OCI-LY3 (cell line): ENCODE measurements at regions not wholly inside any gene's neighbourhood (a gene's known extent, or its start where the extent isn't known, plus 50 kb on each side); places are given as distances from the start of the nearest gene placed in this dataset.

Experiments
- H2AFZ ChIP-seq: fragments of 200-600, 300-600 bp; shearing (Covaris generic); 2 replicates; pipeline ENCODE4 v1.6.0; 2014; ENCODE audit warnings: antibody characterized with exemption, low read depth, low read length
- H3K27ac ChIP-seq: fragments of 200-600, 300-600 bp; sonication (generic); 2 replicates; pipeline ENCODE4 v1.5.1; 2014; ENCODE audit warnings: mild to moderate bottlenecking, low read length, moderate library complexity, mixed read lengths
- H3K27me3 ChIP-seq: fragments of 200-600, 300-600 bp; sonication (generic); 2 replicates; pipeline ENCODE4 v1.6.1; 2014; ENCODE audit warnings: low read depth, low read length, mixed read lengths
- H3K36me3 ChIP-seq: fragments of 200-600, 300-600 bp; sonication (generic); replicated peaks from 2 replicates; pipeline ENCODE3; 2014; ENCODE audit warnings: low read depth, low read length, mixed read lengths
- H3K4me1 ChIP-seq: fragments of 300-600, 200-600 bp; sonication (generic); 2 replicates; pipeline ENCODE4 v1.6.1; 2014; ENCODE audit warnings: low read length, mixed read lengths
- H3K4me2 ChIP-seq: fragments of 200-600, 300-600 bp; sonication (generic); 2 replicates; pipeline ENCODE4 v1.6.1; 2014; ENCODE audit warnings: low read length, mixed read lengths
- H3K4me3 ChIP-seq: fragments of 300-600, 200-600 bp; sonication (generic); 2 replicates; pipeline ENCODE4 v1.5.1; 2014; ENCODE audit warnings: antibody characterized with exemption, mild to moderate bottlenecking, low read length, moderate library complexity
- H3K79me2 ChIP-seq: fragments of 300-600, 200-600 bp; shearing (Covaris generic); 2 replicates; pipeline ENCODE4 v1.6.1; 2014; ENCODE audit warnings: mild to moderate bottlenecking, low read length, mixed read lengths
- H3K9ac ChIP-seq: fragments of 300-600, 200-600 bp; shearing (Covaris generic); 2 replicates; pipeline ENCODE4 v1.6.0; 2014; ENCODE audit warnings: mild to moderate bottlenecking, low read length, moderate library complexity
- H3K9me3 ChIP-seq: fragments of 200-600, 300-600 bp; shearing (Covaris generic); 2 replicates; pipeline ENCODE4 v1.6.1; 2014; ENCODE audit warnings: low read length, mixed read lengths; ENCODE audit not compliant: insufficient read depth
- H4K20me1 ChIP-seq: fragments of 200-600, 300-600 bp; sonication (generic); 2 replicates; pipeline ENCODE4 v1.6.1; 2016; ENCODE audit warnings: low read length, mixed read lengths; ENCODE audit not compliant: insufficient read depth
- EZH2phosphoT487 ChIP-seq: fragments of 200-600 bp; shearing (Covaris generic); IDR thresholded peaks from 2 replicates; pipeline ENCODE4 v1.6.1; 2018; ENCODE audit warnings: antibody characterized with exemption, mixed run types, low read depth
- TF ChIP-seq, protein P1 (sequence below): fragments of 200-600, 300-600 bp; sonication (generic); IDR thresholded peaks from 2 replicates; pipeline ENCODE4 v1.5.1; 2014; ENCODE audit warnings: antibody characterized with exemption, low read length, low read depth

DNA sequence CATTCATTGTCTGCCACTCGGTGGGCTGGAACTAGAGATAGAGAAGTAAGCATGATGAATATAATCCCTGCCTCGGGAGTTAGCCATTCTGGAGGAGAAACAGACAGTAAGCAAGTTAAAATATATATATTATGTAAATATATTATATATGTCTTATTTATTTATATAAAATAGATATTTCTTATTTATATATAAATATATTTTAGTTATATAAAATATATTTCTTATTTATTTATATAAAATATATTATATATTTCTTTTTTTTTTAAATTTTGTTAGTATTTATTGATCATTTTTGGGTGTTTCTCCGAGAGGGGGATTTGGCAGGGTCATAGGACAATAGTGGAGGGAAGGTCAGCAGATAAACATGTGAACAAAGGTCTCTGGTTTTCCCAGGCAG is 78.1 kb upstream of the TBX5 start:
- H3K27ac ChIP-seq: no peak overlapping the region
- no peaks in the 10 kb centered on the region for H4K20me1 ChIP-seq
- H3K79me2 ChIP-seq: no peaks in the 10 kb centered on the region
- no peak overlapping the region for H3K9ac ChIP-seq
- H3K4me3 ChIP-seq: no peak overlapping the region
- H3K27me3 ChIP-seq: peaks cover 6% of the 10 kb centered on the region; the same call in 1 of the 2 replicates
- H3K36me3 ChIP-seq: no peaks in the 10 kb centered on the region
- H3K4me2 ChIP-seq: no peak overlapping the region
- H3K4me1 ChIP-seq: no peaks in the 10 kb centered on the region
- no peaks in the 10 kb centered on the region for H3K9me3 ChIP-seq
- TF ChIP-seq, protein P1, sequence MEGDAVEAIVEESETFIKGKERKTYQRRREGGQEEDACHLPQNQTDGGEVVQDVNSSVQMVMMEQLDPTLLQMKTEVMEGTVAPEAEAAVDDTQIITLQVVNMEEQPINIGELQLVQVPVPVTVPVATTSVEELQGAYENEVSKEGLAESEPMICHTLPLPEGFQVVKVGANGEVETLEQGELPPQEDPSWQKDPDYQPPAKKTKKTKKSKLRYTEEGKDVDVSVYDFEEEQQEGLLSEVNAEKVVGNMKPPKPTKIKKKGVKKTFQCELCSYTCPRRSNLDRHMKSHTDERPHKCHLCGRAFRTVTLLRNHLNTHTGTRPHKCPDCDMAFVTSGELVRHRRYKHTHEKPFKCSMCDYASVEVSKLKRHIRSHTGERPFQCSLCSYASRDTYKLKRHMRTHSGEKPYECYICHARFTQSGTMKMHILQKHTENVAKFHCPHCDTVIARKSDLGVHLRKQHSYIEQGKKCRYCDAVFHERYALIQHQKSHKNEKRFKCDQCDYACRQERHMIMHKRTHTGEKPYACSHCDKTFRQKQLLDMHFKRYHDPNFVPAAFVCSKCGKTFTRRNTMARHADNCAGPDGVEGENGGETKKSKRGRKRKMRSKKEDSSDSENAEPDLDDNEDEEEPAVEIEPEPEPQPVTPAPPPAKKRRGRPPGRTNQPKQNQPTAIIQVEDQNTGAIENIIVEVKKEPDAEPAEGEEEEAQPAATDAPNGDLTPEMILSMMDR: no peak
- TF ChIP-seq EZH2phosphoT487: no peak
- H2AFZ ChIP-seq: no peak overlapping the region

DNA sequence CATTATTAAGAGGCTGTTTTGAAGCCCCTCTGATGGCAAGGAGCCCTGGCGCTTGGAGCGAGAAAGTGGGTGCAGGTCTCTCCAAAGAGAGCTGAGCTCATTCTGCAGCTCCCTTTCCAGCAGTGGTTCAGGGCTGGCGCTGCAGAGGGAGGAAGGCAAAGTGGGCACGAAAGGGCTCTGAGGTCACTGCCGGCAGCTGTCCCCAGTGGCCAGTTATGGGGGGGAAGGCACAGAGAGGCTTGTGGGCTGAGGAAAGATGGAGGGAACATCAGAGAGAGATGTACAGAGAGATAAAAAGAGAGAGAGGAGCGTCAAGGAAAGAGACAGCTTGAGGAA is 75.2 kb upstream of the TBX5 start:
- Histone ChIP-seq H3K79me2 (no peaks in the 10 kb centered on the region), H3K27ac (no peak overlapping the region), H4K20me1 (no peaks in the 10 kb centered on the region), H3K36me3 (no peaks in the 10 kb centered on the region), H3K4me1 (no peaks in the 10 kb centered on the region), H3K9ac (no peak overlapping the region), H3K4me3 (no peak overlapping the region), H2AFZ (no peak overlapping the region), H3K9me3 (no peaks in the 10 kb centered on the region), H3K27me3 (peaks cover 12% of the 10 kb centered on the region; the same call in 1 of the 2 replicates), H3K4me2 (no peak overlapping the region)
- TF ChIP-seq EZH2phosphoT487: no peak
- TF ChIP-seq, protein P1: no peak

DNA sequence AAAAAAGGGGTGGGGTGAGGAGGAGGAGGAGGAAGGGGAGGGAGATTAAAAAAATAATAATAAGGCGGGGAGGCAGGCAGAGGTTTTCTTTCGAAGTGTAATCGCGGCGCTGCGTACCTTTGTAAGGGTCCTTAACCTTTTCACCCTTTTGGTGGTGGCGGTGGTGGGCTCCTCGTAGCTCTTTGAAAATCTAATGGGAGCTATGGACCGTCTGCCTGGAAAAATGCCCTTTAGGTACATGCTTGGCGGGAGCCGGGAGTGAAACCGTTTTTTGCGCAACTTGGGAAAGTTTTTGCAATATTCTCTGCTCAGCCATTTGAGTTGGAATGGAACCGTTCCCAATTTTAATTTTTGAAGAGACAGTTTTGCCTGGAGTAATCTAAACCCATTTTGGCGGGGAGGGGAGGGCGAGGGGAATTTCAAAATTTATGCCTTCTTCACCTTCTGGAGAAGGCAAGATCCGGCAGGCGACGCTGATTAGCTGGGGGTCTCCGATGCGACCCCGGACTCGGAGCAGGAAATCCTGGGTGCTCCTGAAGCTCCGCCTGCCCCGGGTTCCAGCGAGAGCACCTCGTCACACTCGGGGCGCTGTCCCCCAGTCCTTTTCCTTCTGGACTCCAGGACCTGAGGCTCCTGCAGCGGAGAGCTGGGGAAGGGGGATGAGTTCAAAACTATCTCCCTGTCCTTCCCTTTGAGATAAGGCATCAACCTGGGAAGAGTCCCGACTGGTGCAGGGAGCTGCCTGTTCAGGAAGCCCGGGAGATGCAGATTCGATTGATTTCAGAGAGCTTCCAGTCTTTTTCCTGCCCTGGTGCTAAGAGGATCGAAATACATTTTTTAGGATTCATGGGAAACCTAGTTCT is 74.6 kb upstream of the TBX5 start:
- no peaks in the 10 kb centered on the region for H4K20me1 ChIP-seq
- no peaks in the 10 kb centered on the region for H3K79me2 ChIP-seq
- H3K4me1 ChIP-seq: no peaks in the 10 kb centered on the region
- no peak overlapping the region for H3K27ac ChIP-seq
- no peak overlapping the region for H3K4me3 ChIP-seq
- peaks cover 12% of the 10 kb centered on the region; the same call in 1 of the 2 replicates for H3K27me3 ChIP-seq
- no peaks in the 10 kb centered on the region for H3K9me3 ChIP-seq
- H3K4me2 ChIP-seq: no peak overlapping the region
- no peak overlapping the region for H2AFZ ChIP-seq
- H3K9ac ChIP-seq: no peak overlapping the region
- TF ChIP-seq, protein P1: no peak
- TF ChIP-seq EZH2phosphoT487: no peak
- H3K36me3 ChIP-seq: no peaks in the 10 kb centered on the region

DNA sequence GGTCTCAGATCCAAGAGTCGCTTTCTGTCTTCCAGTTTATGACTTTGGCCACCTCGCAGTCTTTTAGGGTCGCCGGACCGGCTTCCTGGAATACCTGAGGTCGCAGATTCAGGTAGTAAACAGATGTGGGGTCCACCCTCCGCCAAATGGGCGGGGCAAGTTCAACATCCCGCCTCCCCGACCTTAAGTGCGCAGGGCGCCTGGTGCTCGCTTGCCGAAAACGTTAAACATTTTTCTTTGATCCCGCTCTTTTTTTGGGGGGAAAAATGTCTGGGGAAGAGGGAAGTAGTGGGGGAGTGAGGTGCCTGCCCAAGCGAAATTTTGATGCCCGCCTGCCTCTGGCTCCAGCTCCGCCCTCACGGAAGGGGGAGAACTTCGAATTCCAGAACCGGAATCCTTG is 73.9 kb upstream of the TBX5 start:
- Histone ChIP-seq H3K27ac (no peak overlapping the region), H3K4me1 (no peaks in the 10 kb centered on the region), H3K79me2 (no peaks in the 10 kb centered on the region), H4K20me1 (no peaks in the 10 kb centered on the region), H2AFZ (no peak overlapping the region), H3K9ac (no peak overlapping the region), H3K36me3 (no peaks in the 10 kb centered on the region), H3K9me3 (no peaks in the 10 kb centered on the region), H3K4me3 (no peak overlapping the region), H3K4me2 (no peak overlapping the region), H3K27me3 (peaks cover 12% of the 10 kb centered on the region; the same call in 1 of the 2 replicates)
- TF ChIP-seq EZH2phosphoT487: no peak
- TF ChIP-seq, protein P1: no peak
